ENCODE measurements at regions not wholly inside any gene's neighbourhood (a gene's known extent, or its start where the extent isn't known, plus 50 kb on each side); places are given as distances from the start of the nearest gene placed in this dataset.

DNA sequence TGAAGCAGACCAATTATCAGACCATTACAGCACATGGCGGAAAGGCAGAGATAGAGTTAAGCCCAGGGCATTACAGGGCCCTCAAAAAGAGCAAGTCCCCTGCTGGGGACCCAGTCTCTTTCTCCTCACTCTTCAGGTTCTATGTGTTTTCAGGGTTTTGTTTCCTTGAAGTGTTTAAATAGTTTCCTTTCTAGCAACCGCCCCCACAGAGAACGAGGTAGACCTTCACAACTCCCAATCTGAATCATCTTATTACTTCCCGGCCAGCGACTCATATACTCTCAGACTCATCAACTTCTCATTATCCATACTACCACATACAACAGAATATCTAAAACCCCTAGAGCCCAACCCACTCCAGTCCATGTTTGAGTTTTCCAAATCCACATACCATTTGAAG is 526.6 kb upstream of the ARID1B start:
- Histone ChIP-seq H3K4me2 (ENCODE audit: control insufficient read depth, extremely low read depth, insufficient read depth, low read depth, low read length) (no peak overlapping the region), H4K20me1 (ENCODE audit: control insufficient read depth, extremely low read depth, insufficient read depth, low read length) (no peaks in the 10 kb centered on the region), H3K27me3 (ENCODE audit: control insufficient read depth, extremely low read depth, insufficient read depth, low read length) (no peaks in the 10 kb centered on the region), H3K9me1 (ENCODE audit: control insufficient read depth, extremely low read depth, insufficient read depth, low read length) (no peaks in the 10 kb centered on the region), H3K9me3 (ENCODE audit: control insufficient read depth, low read depth, low read length) (no peaks in the 10 kb centered on the region), H3K4me1 (ENCODE audit: control insufficient read depth, extremely low read depth, insufficient read depth, low read length) (no peaks in the 10 kb centered on the region), H3K36me3 (ENCODE audit: control insufficient read depth in 2 of 2, extremely low read depth in 1 of 2, insufficient read depth in 2 of 2, low read length in 2 of 2) (no peaks in the 10 kb centered on the region), H3K27ac (ENCODE audit: control insufficient read depth, insufficient read depth, low read length) (no peak overlapping the region), H3K79me2 (ENCODE audit: control insufficient read depth, insufficient read depth, low read length) (no peaks in the 10 kb centered on the region), H2AFZ (ENCODE audit: control insufficient read depth, low read length) (no peak overlapping the region), H3K9ac (ENCODE audit: control insufficient read depth, extremely low read depth, insufficient read depth, low read length) (no peak overlapping the region), H3K4me3 (ENCODE audit: control insufficient read depth in 2 of 3, extremely low read depth in 1 of 3, insufficient read depth in 2 of 3, low read depth in 1 of 3, low read length in 3 of 3) (no peak overlapping the region)
- no peak for TF ChIP-seq EZH2 (IDR thresholded peaks at IDR 0.05; ENCODE audit: low read length)
- TF ChIP-seq, protein P1, sequence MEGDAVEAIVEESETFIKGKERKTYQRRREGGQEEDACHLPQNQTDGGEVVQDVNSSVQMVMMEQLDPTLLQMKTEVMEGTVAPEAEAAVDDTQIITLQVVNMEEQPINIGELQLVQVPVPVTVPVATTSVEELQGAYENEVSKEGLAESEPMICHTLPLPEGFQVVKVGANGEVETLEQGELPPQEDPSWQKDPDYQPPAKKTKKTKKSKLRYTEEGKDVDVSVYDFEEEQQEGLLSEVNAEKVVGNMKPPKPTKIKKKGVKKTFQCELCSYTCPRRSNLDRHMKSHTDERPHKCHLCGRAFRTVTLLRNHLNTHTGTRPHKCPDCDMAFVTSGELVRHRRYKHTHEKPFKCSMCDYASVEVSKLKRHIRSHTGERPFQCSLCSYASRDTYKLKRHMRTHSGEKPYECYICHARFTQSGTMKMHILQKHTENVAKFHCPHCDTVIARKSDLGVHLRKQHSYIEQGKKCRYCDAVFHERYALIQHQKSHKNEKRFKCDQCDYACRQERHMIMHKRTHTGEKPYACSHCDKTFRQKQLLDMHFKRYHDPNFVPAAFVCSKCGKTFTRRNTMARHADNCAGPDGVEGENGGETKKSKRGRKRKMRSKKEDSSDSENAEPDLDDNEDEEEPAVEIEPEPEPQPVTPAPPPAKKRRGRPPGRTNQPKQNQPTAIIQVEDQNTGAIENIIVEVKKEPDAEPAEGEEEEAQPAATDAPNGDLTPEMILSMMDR (optimal IDR thresholded peaks at IDR 0.05 in 1 of 3, IDR thresholded peaks at IDR 0.05 in 1 of 3, conservative IDR thresholded peaks at IDR 0.05 in 1 of 3; ENCODE audit: extremely low read depth in 1 of 3, insufficient read depth in 2 of 3, low read length in 3 of 3) = no peak
- dilution Hi-C loops (cut with MboI; ENCODE audit: extremely low pct_ligation_motif_present, low sequenced_read_pairs) = no loop called here
- DNase-seq (ENCODE audit: low read depth, low spot score) (no peak), FAIRE-seq (no peak)

DNA sequence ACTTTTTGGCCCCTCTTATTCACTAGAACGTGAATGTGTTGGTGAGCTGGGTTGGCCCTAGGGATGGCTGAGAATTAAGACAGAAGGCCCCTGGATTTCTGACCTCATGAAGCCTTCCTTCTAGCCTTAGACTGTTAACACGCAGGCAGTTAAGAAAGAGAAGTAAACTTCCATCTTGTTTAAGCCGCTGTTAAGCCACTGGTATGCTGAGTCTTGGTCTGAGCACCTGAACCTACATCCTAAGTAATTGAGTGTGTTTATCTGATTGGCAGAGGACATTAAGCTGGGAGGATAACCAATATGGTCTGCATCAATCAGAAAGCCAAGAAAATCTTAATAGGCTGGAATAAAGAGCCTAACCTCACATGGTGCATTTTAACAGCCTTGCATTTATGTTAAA is 535.0 kb upstream of the ARID1B start:
- H3K79me2 ChIP-seq (ENCODE audit: control insufficient read depth, insufficient read depth, low read length) = no peaks in the 10 kb centered on the region
- H3K27ac ChIP-seq (ENCODE audit: control insufficient read depth, insufficient read depth, low read length) = no peak overlapping the region
- H3K9me1 ChIP-seq (ENCODE audit: control insufficient read depth, extremely low read depth, insufficient read depth, low read length) = no peaks in the 10 kb centered on the region
- no peaks in the 10 kb centered on the region for H4K20me1 ChIP-seq (ENCODE audit: control insufficient read depth, extremely low read depth, insufficient read depth, low read length)
- H3K9ac ChIP-seq (ENCODE audit: control insufficient read depth, extremely low read depth, insufficient read depth, low read length) = no peak overlapping the region
- DNase-seq (ENCODE audit: low read depth, low spot score) (no peak), FAIRE-seq (no peak)
- no peak for TF ChIP-seq EZH2 (IDR thresholded peaks at IDR 0.05; ENCODE audit: low read length)
- TF ChIP-seq, protein P1 (optimal IDR thresholded peaks at IDR 0.05 in 1 of 3, IDR thresholded peaks at IDR 0.05 in 1 of 3, conservative IDR thresholded peaks at IDR 0.05 in 1 of 3; ENCODE audit: extremely low read depth in 1 of 3, insufficient read depth in 2 of 3, low read length in 3 of 3) = no peak
- no peak overlapping the region for H3K4me2 ChIP-seq (ENCODE audit: control insufficient read depth, extremely low read depth, insufficient read depth, low read depth, low read length)
- no peaks in the 10 kb centered on the region for H3K27me3 ChIP-seq (ENCODE audit: control insufficient read depth, extremely low read depth, insufficient read depth, low read length)
- no peak overlapping the region for H2AFZ ChIP-seq (ENCODE audit: control insufficient read depth, low read length)
- no peaks in the 10 kb centered on the region for H3K9me3 ChIP-seq (ENCODE audit: control insufficient read depth, low read depth, low read length)
- H3K36me3 ChIP-seq (ENCODE audit: control insufficient read depth in 2 of 2, extremely low read depth in 1 of 2, insufficient read depth in 2 of 2, low read length in 2 of 2) = no peaks in the 10 kb centered on the region
- no peaks in the 10 kb centered on the region for H3K4me1 ChIP-seq (ENCODE audit: control insufficient read depth, extremely low read depth, insufficient read depth, low read length)
- H3K4me3 ChIP-seq (ENCODE audit: control insufficient read depth in 2 of 3, extremely low read depth in 1 of 3, insufficient read depth in 2 of 3, low read depth in 1 of 3, low read length in 3 of 3) = no peak overlapping the region
- dilution Hi-C loops (cut with MboI; ENCODE audit: extremely low pct_ligation_motif_present, low sequenced_read_pairs) = no loop called here

All from keratinocyte (primary cell).